ENCODE measurements at regions not wholly inside any gene's neighbourhood (a gene's known extent, or its start where the extent isn't known, plus 50 kb on each side); places are given as distances from the start of the nearest gene placed in this dataset.

GRCh38 chr16:48064971-48065370, 90.8 kb downstream of the ABCC12 start:
- no peak for TF ChIP-seq POLR2AphosphoS5 (IDR thresholded peaks at IDR 0.05; ENCODE audit: low read depth, low read length)
- no peak for TF ChIP-seq POLR2A (IDR thresholded peaks at IDR 0.05; ENCODE audit: low read depth, low read length)
